IMR-90 (cell line): ENCODE measurements at regions not wholly inside any gene's neighbourhood (a gene's known extent, or its start where the extent isn't known, plus 50 kb on each side); places are given as distances from the start of the nearest gene placed in this dataset.

Source experiments
- ATAC-seq: fragments of 200-7000 bp; cut with Tn5 transposase; 2 replicates; pipeline ENCODE4 v1.9.1; 2020; ENCODE audit warnings: low read depth, mild to moderate bottlenecking, moderate library complexity
- BruUV-seq: library from RNA; stranded (reverse); fragments of 400-500 nt; replicated peaks from 2 replicates; lab custom pipeline; 2021; lab: Mats Ljungman, UMichigan
- CTCF ChIA-PET: fragments of 300-600 bp; formaldehyde crosslinking; extraction: SDS; loops from one replicate; lab custom pipeline; 2021; ENCODE audit warnings: antibody characterized with exemption; lab: Yijun Ruan, JAX
- POLR2A ChIA-PET: fragments of 300-600 bp; sonication (Branson Sonifier 250); formaldehyde crosslinking; loops from one replicate; lab custom pipeline; 2022; ENCODE audit warnings: antibody characterized with exemption; ENCODE audit not compliant: unreplicated experiment; lab: Charles Lee
- DNase-seq: peaks from one replicate; pipeline ENCODE4 v3.0.0; 2013
- H2AFZ ChIP-seq: replicated peaks from 2 replicates; pipeline ENCODE3; 2013; ENCODE audit warnings: low read length, mild to moderate bottlenecking; ENCODE audit not compliant: poor library complexity
- H2AK5ac ChIP-seq: 2 replicates; pipeline ENCODE4 v1.6.1; 2013; ENCODE audit warnings: low read depth, low read length, inconsistent platforms
- H2AK9ac ChIP-seq: replicated peaks from 2 replicates; pipeline ENCODE3; 2013; ENCODE audit warnings: mild to moderate bottlenecking, low read depth, low read length, moderate library complexity; ENCODE audit not compliant: poor library complexity
- H2BK120ac ChIP-seq: 2 replicates; pipeline ENCODE4 v1.6.1; 2013; ENCODE audit warnings: low read depth, low read length, inconsistent platforms
- H2BK15ac ChIP-seq: 3 replicates; pipeline ENCODE4 v1.6.1; 2013; ENCODE audit warnings: low read depth, low read length, inconsistent platforms
- H2BK20ac ChIP-seq: 2 replicates; pipeline ENCODE4 v1.6.1; 2013; ENCODE audit warnings: low read depth, mild to moderate bottlenecking, inconsistent platforms, low read length, moderate library complexity
- H2BK5ac ChIP-seq: 2 replicates; pipeline ENCODE4 v1.6.1; 2013; ENCODE audit warnings: mild to moderate bottlenecking, low read depth, low read length, inconsistent platforms; ENCODE audit not compliant: poor library complexity, severe bottlenecking
- H3K14ac ChIP-seq: replicated peaks from 2 replicates; pipeline ENCODE4 v1.6.1; 2013; ENCODE audit warnings: low read depth, low read length, inconsistent platforms
- H3K18ac ChIP-seq: 2 replicates; pipeline ENCODE4 v1.6.1; 2013; ENCODE audit warnings: low read depth, low read length, control low read depth
- H3K23ac ChIP-seq: 2 replicates; pipeline ENCODE4 v1.6.1; 2013; ENCODE audit warnings: low read depth, low read length, inconsistent platforms
- H3K27ac ChIP-seq: 2 replicates; pipeline ENCODE4 v1.5.1; 2013; ENCODE audit warnings: mild to moderate bottlenecking, control low read depth, low read length; ENCODE audit not compliant: insufficient read depth
- H3K27me3 ChIP-seq: 2 replicates; pipeline ENCODE4 v1.6.1; 2013; ENCODE audit warnings: low read length; ENCODE audit not compliant: control insufficient read depth, insufficient read depth
- H3K36me3 ChIP-seq: 2 replicates; pipeline ENCODE4 v1.6.1; 2013; ENCODE audit warnings: low read length, mixed read lengths; ENCODE audit not compliant: control insufficient read depth, insufficient read depth
- H3K4ac ChIP-seq: 2 replicates; pipeline ENCODE4 v1.6.1; 2013; ENCODE audit warnings: low read depth, low read length, inconsistent platforms
- H3K4me1 ChIP-seq: 2 replicates; pipeline ENCODE4 v1.6.1; 2013; ENCODE audit warnings: low read length, mixed read lengths; ENCODE audit not compliant: control insufficient read depth, insufficient read depth
- H3K4me2 ChIP-seq: 2 replicates; pipeline ENCODE4 v1.6.1; 2013; ENCODE audit warnings: low read depth, mild to moderate bottlenecking, control low read depth, low read length, moderate library complexity
- H3K4me3 ChIP-seq: 2 replicates; pipeline ENCODE4 v1.5.1; 2013; ENCODE audit warnings: low read depth, mild to moderate bottlenecking, control low read depth, low read length, moderate library complexity; ENCODE audit not compliant: insufficient read depth
- H3K56ac ChIP-seq: 2 replicates; pipeline ENCODE4 v1.6.1; 2013; ENCODE audit warnings: low read length, inconsistent platforms; ENCODE audit not compliant: insufficient read depth; ENCODE audit errors: extremely low read depth
- H3K79me1 ChIP-seq, 2 experiments: 2 replicates each; pipeline ENCODE4 v1.6.1; 2013; ENCODE audit warnings: low read length in 2 of 2, inconsistent platforms in 1 of 2, low read depth in 1 of 2
- H3K9ac ChIP-seq: 2 replicates; pipeline ENCODE4 v1.6.1; 2013; ENCODE audit warnings: low read depth, low read length, control low read depth
- H3K9me1 ChIP-seq: 2 replicates; pipeline ENCODE4 v1.6.1; 2013; ENCODE audit warnings: low read length, inconsistent platforms; ENCODE audit not compliant: insufficient read depth
- H3K9me3 ChIP-seq: 2 replicates; pipeline ENCODE4 v1.6.1; 2013; ENCODE audit warnings: low read length; ENCODE audit not compliant: control insufficient read depth, insufficient read depth
- H4K20me1 ChIP-seq: 2 replicates; pipeline ENCODE4 v1.6.1; 2013; ENCODE audit warnings: low read length, inconsistent platforms; ENCODE audit not compliant: insufficient read depth
- H4K5ac ChIP-seq: 2 replicates; pipeline ENCODE4 v1.6.1; 2013; ENCODE audit warnings: mild to moderate bottlenecking, low read depth, low read length, control low read depth
- H4K8ac ChIP-seq, 2 experiments: 2 replicates each; pipeline ENCODE4 v1.6.1; 2013; ENCODE audit warnings: low read depth in 2 of 2, low read length in 2 of 2, control low read depth in 1 of 2, inconsistent platforms in 1 of 2
- H4K91ac ChIP-seq: 2 replicates; pipeline ENCODE4 v1.6.1; 2013; ENCODE audit warnings: low read depth, low read length, inconsistent platforms; ENCODE audit not compliant: insufficient read depth
- CHD1 ChIP-seq: IDR thresholded peaks from 2 replicates; pipeline ENCODE4 v1.6.1; 2012; ENCODE audit warnings: low read depth, low read length, improper control_type of control experiment
- RAD21 ChIP-seq: IDR thresholded peaks from 2 replicates; pipeline ENCODE4 v1.6.1; 2012; ENCODE audit warnings: low read length, improper control_type of control experiment
- RCOR1 ChIP-seq: IDR thresholded peaks from 2 replicates; pipeline ENCODE4 v1.6.1; 2012; ENCODE audit warnings: mild to moderate bottlenecking, low read length, improper control_type of control experiment; ENCODE audit not compliant: insufficient replicate concordance
- RFX5 ChIP-seq: IDR thresholded peaks from 2 replicates; pipeline ENCODE4 v1.8.0; 2012; ENCODE audit warnings: low read depth, mild to moderate bottlenecking, low read length, moderate library complexity
- WGBS, 2 experiments: methylation state at CpG; one replicate each; pipeline versions ENCODE4 v1.1.5 to v1.1.7; 2013; ENCODE audit warnings: missing lambda C conversion rate in 2 of 2; ENCODE audit not compliant: insufficient read length in 1 of 2; ENCODE audit errors: extremely low coverage in 2 of 2; 5-methylcytosine and 5-hydroxymethylcytosine counted together
- dilution Hi-C: fragments of 300-500 bp; cut with HindIII; formaldehyde crosslinking; loops from one replicate; pipeline ENCODE4 v1.14.3; 2018; ENCODE audit warnings: low sequenced_read_pairs; ENCODE audit not compliant: unreplicated experiment
- in situ Hi-C: fragments of 300-500 bp; cut with MboI; formaldehyde crosslinking; loops from 3 replicates; pipeline ENCODE4 v1.14.3; 2019; ENCODE audit warnings: low sequenced_read_pairs, inconsistent platforms, mixed read lengths
- intact Hi-C: fragments of 100-400 bp; cut with micrococcal nuclease; formaldehyde crosslinking; loops from 2 replicates; pipeline ENCODE4 v1.10.0; 2022
- TF ChIP-seq, protein P1 (sequence below): conservative IDR thresholded peaks from 2 replicates; pipeline ENCODE4 v1.5.1; 2012; ENCODE audit warnings: mild to moderate bottlenecking, low read depth, low read length, improper control_type of control experiment

DNA sequence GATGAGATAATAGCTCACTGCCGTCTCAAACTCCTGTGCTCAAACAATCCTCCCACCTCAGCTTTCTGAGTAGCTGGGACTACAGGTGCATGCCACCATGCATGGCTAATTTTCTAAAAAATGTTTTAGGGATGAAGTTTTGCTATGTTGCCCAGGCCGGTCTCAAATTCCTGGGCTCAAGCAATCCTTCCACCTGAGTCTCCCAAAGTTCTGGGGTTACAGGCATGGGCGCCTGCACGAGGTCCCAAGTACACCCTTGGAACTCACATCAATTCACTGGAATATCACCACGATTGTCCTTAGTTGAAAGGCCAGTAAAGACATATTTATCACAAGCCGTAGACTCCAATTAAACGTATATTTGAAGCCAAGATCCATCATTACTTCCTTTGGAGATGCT, 184.6 kb downstream of the IRX1 start:
- Histone ChIP-seq H3K36me3 (no peaks in the 10 kb centered on the region), H2AK5ac (no peak overlapping the region), H3K4ac (no peak overlapping the region), H3K4me1 (no peaks in the 10 kb centered on the region), H2BK5ac (no peak overlapping the region), H2BK120ac (no peak overlapping the region), H3K4me2 (no peak overlapping the region), H3K4me3 (no peak overlapping the region), H3K27ac (no peak overlapping the region), H3K9ac (no peak overlapping the region), H4K5ac (no peak overlapping the region), H3K18ac (no peak overlapping the region), H3K56ac (no peak overlapping the region), H3K9me1 (no peaks in the 10 kb centered on the region), H4K91ac (no peak overlapping the region), H4K20me1 (no peaks in the 10 kb centered on the region), H3K79me1 (no peaks in the 10 kb centered on the region), H2BK15ac (no peak overlapping the region), H2AFZ (no peak overlapping the region), H2AK9ac (no peak overlapping the region), H3K9me3 (peaks cover 22% of the 10 kb centered on the region), H3K23ac (no peak overlapping the region), H2BK20ac (no peak overlapping the region), H4K8ac (no peak overlapping the region), H3K27me3 (no peaks in the 10 kb centered on the region), H3K14ac (no peak overlapping the region)
- dilution Hi-C loops = no loop called here
- in situ Hi-C loops = no loop called here
- ATAC-seq (no peak), DNase-seq (no peak)
- no TSS peak for BruUV-seq
- ChIA-PET POLR2A (no interaction called here), CTCF (no interaction called here)
- TF ChIP-seq CHD1 (no peak), RAD21 (no peak), RFX5 (no peak), RCOR1 (no peak)
- TF ChIP-seq, protein P1, sequence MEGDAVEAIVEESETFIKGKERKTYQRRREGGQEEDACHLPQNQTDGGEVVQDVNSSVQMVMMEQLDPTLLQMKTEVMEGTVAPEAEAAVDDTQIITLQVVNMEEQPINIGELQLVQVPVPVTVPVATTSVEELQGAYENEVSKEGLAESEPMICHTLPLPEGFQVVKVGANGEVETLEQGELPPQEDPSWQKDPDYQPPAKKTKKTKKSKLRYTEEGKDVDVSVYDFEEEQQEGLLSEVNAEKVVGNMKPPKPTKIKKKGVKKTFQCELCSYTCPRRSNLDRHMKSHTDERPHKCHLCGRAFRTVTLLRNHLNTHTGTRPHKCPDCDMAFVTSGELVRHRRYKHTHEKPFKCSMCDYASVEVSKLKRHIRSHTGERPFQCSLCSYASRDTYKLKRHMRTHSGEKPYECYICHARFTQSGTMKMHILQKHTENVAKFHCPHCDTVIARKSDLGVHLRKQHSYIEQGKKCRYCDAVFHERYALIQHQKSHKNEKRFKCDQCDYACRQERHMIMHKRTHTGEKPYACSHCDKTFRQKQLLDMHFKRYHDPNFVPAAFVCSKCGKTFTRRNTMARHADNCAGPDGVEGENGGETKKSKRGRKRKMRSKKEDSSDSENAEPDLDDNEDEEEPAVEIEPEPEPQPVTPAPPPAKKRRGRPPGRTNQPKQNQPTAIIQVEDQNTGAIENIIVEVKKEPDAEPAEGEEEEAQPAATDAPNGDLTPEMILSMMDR = no peak
- intact Hi-C loops = no loop called here
- WGBS, 2 experiments = no CpG with 5 or more reads among the region's 7 CpGs
